SK-N-SH treated with all-trans-retinoic acid at 6 μM for 48 hours (cell line): ENCODE measurements at regions not wholly inside any gene's neighbourhood (a gene's known extent, or its start where the extent isn't known, plus 50 kb on each side); places are given as distances from the start of the nearest gene placed in this dataset.
A peak's percentile ranks its signal among the peaks of the same experiment; 100 is the strongest.

Experiments
- ATAC-seq: fragments of 200-7000 bp; cut with Tn5 transposase; 3 replicates; pipeline ENCODE4 v1.9.1; 2020; ENCODE audit warnings: mild to moderate bottlenecking, moderate library complexity
- ARNTL ChIP-seq: fragments of 450-650 bp; formaldehyde crosslinking; IDR thresholded peaks from 2 replicates; pipeline ENCODE4 v1.5.0; 2020; ENCODE audit warnings: low read depth, mild to moderate bottlenecking, moderate library complexity, borderline replicate concordance
- BACH2 ChIP-seq: fragments of 250-450 bp; sonication (Bioruptor Pico); IDR thresholded peaks from 2 replicates; pipeline ENCODE4 v1.9.0; 2021; ENCODE audit warnings: mild to moderate bottlenecking, borderline replicate concordance
- ISL1 ChIP-seq: fragments of 250-450 bp; sonication (Bioruptor Pico); IDR thresholded peaks from 2 replicates; pipeline ENCODE4 v2.1.2; 2022; ENCODE audit warnings: mild to moderate bottlenecking, moderate library complexity
- OSR1 ChIP-seq: fragments of 250-450 bp; sonication (Bioruptor Pico); IDR thresholded peaks from 2 replicates; pipeline ENCODE4 v1.8.0; 2022; ENCODE audit warnings: moderate library complexity, mild to moderate bottlenecking, inconsistent platforms
- PATZ1 ChIP-seq: fragments of 250-450 bp; sonication (Bioruptor Pico); IDR thresholded peaks from 2 replicates; pipeline ENCODE4 v1.8.0; 2020; ENCODE audit warnings: mild to moderate bottlenecking, moderate library complexity, borderline replicate concordance
- POU6F1 ChIP-seq: fragments of 250-450 bp; sonication (Bioruptor Pico); IDR thresholded peaks from 2 replicates; pipeline ENCODE4 v1.8.0; 2021; ENCODE audit warnings: low read depth, mild to moderate bottlenecking, moderate library complexity, borderline replicate concordance
- PPARA ChIP-seq: fragments of 250-450 bp; sonication (Bioruptor Pico); IDR thresholded peaks from 2 replicates; pipeline ENCODE4 v1.5.0; 2020; ENCODE audit warnings: mild to moderate bottlenecking, borderline replicate concordance
- RARB ChIP-seq: fragments of 250-450 bp; sonication (Bioruptor Pico); IDR thresholded peaks from 2 replicates; pipeline ENCODE4 v1.8.0; 2021; ENCODE audit warnings: mild to moderate bottlenecking, moderate library complexity
- TCF4 ChIP-seq: fragments of 250-450 bp; sonication (Bioruptor Pico); IDR thresholded peaks from 2 replicates; pipeline ENCODE4 v1.8.0; 2021; ENCODE audit warnings: mild to moderate bottlenecking, moderate library complexity, borderline replicate concordance
- ZC3H10 ChIP-seq: fragments of 250-450 bp; sonication (Bioruptor Pico); IDR thresholded peaks from 2 replicates; pipeline ENCODE4 v1.5.1; 2021; ENCODE audit warnings: mild to moderate bottlenecking, moderate library complexity
- ZFP3 ChIP-seq: fragments of 250-450 bp; sonication (Bioruptor Pico); IDR thresholded peaks from 2 replicates; pipeline ENCODE4 v1.5.0; 2020; ENCODE audit warnings: mild to moderate bottlenecking, moderate library complexity
- ZNF565 ChIP-seq: fragments of 450-650 bp; formaldehyde crosslinking; conservative IDR thresholded peaks from 2 replicates; pipeline ENCODE4 v1.5.0; 2020; ENCODE audit warnings: low read depth, mild to moderate bottlenecking, moderate library complexity
- ZNF8 ChIP-seq: fragments of 450-650 bp; formaldehyde crosslinking; IDR thresholded peaks from 2 replicates; pipeline ENCODE4 v1.5.0; 2020; ENCODE audit warnings: mild to moderate bottlenecking, moderate library complexity
- TF ChIP-seq, protein P1 (sequence below): fragments of 250-450 bp; sonication (Bioruptor Pico); IDR thresholded peaks from 2 replicates; pipeline ENCODE4 v1.5.1; 2021; ENCODE audit warnings: mild to moderate bottlenecking, moderate library complexity

DNA sequence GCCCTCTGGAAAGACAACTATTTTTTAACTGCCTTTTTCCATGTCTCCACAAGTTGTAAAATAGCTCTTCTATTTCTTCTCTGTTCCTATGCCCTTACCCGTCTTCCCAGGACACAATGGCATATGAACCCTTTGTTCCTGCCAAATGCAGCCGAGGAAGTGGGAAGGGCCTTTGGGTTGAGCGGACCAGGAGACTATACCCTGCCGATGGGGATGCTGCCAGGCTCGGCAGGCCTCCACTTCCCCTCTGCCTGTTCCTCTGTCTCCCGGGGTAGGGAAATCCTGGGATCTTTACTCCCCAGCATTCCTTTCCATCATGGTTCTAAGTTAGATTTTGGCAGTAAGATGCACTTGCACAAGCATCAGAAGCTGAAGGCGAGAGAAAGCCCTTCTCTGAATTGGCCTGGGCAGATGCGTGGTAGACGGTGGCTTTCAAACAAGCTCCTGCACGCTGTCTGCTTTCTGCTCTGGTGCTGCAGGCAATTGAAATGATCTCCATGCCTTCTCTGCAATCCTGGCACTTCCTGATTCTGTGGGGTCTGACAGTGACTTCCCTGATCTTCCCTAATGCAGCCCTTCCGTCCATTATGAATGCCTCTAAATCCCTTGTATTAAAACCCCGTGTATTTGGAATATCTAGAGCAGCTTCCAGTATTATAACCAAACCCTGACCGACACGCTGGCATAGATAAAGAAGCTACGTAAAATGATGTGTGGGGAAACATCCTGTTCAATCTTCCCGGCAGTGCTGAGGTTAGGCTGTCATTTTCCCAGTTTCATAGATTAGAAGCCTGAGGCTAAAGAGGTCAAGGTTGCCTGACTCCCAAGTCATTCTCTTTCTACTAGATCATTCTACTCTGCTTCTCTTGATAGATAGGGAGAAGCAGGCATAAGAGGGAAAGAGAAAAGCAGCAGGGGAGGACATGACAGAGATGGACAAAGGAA, 69.8 kb downstream of the MCFD2 start:
- TF ChIP-seq TCF4 (CRISPR knock-in tag) (no peak), ZC3H10 (CRISPR knock-in tag) (no peak), ZFP3 (CRISPR knock-in tag) (no peak), POU6F1 (CRISPR knock-in tag) (no peak), PATZ1 (CRISPR knock-in tag) (no peak)

GRCh38 chr2:46844443-46844842, 71.2 kb downstream of the MCFD2 start:
- TF ChIP-seq ZFP3 (CRISPR knock-in tag) (no peak), ARNTL (no peak), ZNF8 (0 out of 2 replicates have a peak, but pooled peaks have one; percentile 1), RARB (CRISPR knock-in tag) (no peak), POU6F1 (CRISPR knock-in tag) (no peak), ZC3H10 (CRISPR knock-in tag) (no peak)
- TF ChIP-seq, protein P1, sequence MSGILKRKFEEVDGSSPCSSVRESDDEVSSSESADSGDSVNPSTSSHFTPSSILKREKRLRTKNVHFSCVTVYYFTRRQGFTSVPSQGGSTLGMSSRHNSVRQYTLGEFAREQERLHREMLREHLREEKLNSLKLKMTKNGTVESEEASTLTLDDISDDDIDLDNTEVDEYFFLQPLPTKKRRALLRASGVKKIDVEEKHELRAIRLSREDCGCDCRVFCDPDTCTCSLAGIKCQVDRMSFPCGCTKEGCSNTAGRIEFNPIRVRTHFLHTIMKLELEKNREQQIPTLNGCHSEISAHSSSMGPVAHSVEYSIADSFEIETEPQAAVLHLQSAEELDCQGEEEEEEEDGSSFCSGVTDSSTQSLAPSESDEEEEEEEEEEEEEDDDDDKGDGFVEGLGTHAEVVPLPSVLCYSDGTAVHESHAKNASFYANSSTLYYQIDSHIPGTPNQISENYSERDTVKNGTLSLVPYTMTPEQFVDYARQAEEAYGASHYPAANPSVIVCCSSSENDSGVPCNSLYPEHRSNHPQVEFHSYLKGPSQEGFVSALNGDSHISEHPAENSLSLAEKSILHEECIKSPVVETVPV (CRISPR knock-in tag) = no peak
- no peak for ATAC-seq

More for the DNA sequence above, 69.8 kb downstream of the MCFD2 start:
- no peak for ATAC-seq

- no peak for TF ChIP-seq TCF4 (CRISPR knock-in tag)
- TF ChIP-seq BACH2 (CRISPR knock-in tag) = no peak
- peak; percentile 33; the same call in 1 of the 2 replicates for TF ChIP-seq ISL1 (CRISPR knock-in tag)
- TF ChIP-seq, protein P1 (CRISPR knock-in tag) = no peak
- TF ChIP-seq PATZ1 (CRISPR knock-in tag) = no peak
- TF ChIP-seq ZNF8 = 0 out of 2 replicates have a peak, but pooled peaks have one; percentile 38
- TF ChIP-seq PPARA (CRISPR knock-in tag) = no peak
- no peak for ATAC-seq
Measured at GRCh38 chr2:46844034-46844433, 71.6 kb downstream of the MCFD2 start.

- no peak for ATAC-seq
- no peak for TF ChIP-seq ZNF565 (CRISPR knock-in tag)
- TF ChIP-seq ZFP3 (CRISPR knock-in tag) = no peak
- TF ChIP-seq OSR1 (CRISPR knock-in tag) = no peak
Measured at GRCh38 chr2:46843316-46843715, 72.3 kb downstream of the MCFD2 start.
